ENCODE measurements at regions not wholly inside any gene's neighbourhood (a gene's known extent, or its start where the extent isn't known, plus 50 kb on each side); places are given as distances from the start of the nearest gene placed in this dataset.

DNA sequence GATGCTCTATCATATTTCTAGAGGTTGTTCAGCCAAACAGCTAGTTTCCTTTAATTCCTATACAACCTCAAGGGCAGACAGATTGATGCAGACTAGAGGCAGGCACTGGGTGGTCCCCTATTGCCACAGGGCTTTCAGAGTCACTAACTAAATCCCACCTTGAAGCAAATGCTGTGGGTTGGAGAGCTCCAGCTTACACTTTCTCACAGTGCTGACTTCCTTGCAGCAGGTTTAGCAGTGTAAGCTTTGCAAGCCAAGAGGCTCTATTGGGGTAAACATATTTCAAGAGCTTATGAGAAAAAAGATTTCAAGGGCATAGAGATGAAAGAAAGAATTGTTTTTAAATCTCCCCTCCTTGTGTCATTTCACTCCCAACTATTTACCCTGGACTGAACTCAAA lies 366.5 kb upstream of the CRIM1 start:
- Histone ChIP-seq H3K27ac (replicated peaks) (no peak overlapping the region), H3K36me3 (no peaks in the 10 kb centered on the region), H3K4me3 (no peak overlapping the region), H3K9me3 (replicated peaks) (peaks cover 10% of the 10 kb centered on the region), H3K27me3 (ENCODE audit: low read depth) (no peaks in the 10 kb centered on the region), H3K4me1 (no peaks in the 10 kb centered on the region)
- intact Hi-C loops (cut with micrococcal nuclease): no loop called here
- TF ChIP-seq, protein P1, sequence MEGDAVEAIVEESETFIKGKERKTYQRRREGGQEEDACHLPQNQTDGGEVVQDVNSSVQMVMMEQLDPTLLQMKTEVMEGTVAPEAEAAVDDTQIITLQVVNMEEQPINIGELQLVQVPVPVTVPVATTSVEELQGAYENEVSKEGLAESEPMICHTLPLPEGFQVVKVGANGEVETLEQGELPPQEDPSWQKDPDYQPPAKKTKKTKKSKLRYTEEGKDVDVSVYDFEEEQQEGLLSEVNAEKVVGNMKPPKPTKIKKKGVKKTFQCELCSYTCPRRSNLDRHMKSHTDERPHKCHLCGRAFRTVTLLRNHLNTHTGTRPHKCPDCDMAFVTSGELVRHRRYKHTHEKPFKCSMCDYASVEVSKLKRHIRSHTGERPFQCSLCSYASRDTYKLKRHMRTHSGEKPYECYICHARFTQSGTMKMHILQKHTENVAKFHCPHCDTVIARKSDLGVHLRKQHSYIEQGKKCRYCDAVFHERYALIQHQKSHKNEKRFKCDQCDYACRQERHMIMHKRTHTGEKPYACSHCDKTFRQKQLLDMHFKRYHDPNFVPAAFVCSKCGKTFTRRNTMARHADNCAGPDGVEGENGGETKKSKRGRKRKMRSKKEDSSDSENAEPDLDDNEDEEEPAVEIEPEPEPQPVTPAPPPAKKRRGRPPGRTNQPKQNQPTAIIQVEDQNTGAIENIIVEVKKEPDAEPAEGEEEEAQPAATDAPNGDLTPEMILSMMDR (IDR thresholded peaks at IDR 0.05; ENCODE audit: borderline replicate concordance): no peak
- DNase-seq: no peak

DNA sequence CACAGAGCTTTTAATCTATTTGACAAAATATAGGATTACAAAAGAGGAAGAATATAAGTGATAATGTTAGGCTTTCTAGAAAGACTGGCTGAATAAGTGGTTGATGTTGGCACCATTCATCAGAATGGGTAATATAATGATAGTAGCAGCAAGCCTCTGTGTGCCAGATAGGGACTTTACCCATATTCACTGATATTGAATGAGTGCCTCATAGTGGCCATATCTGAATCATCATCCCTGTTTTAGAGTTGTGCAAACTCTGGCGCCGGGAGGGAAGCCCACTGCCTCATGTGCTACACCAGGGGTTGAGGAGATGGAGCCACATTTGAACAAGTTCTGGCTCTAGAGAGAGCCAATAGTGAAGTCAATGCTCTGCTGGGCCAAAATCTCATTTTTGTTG lies 368.7 kb upstream of the CRIM1 start:
- no peaks in the 10 kb centered on the region for H3K27me3 ChIP-seq (ENCODE audit: low read depth)
- no peak overlapping the region for H3K4me3 ChIP-seq
- TF ChIP-seq, protein P1 (IDR thresholded peaks at IDR 0.05; ENCODE audit: borderline replicate concordance): no peak
- intact Hi-C loops (cut with micrococcal nuclease): no loop called here
- no peaks in the 10 kb centered on the region for H3K9me3 ChIP-seq (replicated peaks)
- H3K4me1 ChIP-seq: no peaks in the 10 kb centered on the region
- no peaks in the 10 kb centered on the region for H3K36me3 ChIP-seq
- DNase-seq: no peak
- H3K27ac ChIP-seq (replicated peaks): no peak overlapping the region

DNA sequence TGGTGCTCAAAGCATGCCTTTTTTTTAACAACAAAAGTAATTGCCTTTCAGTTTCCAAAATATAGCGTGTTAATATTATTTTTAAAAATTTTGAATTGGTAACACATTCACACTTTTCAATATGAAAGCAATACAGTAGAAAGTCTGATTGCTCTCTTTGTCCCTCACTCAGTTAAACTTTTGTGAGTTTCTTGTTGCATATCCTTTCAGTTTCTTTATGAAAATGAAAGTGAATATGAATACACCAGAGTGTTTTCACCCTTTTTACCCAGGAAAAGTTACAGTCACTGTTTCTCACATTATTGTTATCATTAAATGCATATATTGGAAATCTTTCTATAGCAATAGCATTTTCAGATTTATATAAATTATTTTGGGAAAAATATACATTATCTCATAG lies 377.4 kb upstream of the CRIM1 start:
- Histone ChIP-seq H3K36me3 (no peaks in the 10 kb centered on the region), H3K4me1 (no peaks in the 10 kb centered on the region), H3K27ac (replicated peaks) (no peak overlapping the region), H3K9me3 (replicated peaks) (no peaks in the 10 kb centered on the region), H3K4me3 (peak overlapping the region; percentile 3), H3K27me3 (ENCODE audit: low read depth) (no peaks in the 10 kb centered on the region)
- intact Hi-C loops (cut with micrococcal nuclease): no loop called here
- TF ChIP-seq, protein P1 (IDR thresholded peaks at IDR 0.05; ENCODE audit: borderline replicate concordance): no peak
- DNase-seq: no peak

DNA sequence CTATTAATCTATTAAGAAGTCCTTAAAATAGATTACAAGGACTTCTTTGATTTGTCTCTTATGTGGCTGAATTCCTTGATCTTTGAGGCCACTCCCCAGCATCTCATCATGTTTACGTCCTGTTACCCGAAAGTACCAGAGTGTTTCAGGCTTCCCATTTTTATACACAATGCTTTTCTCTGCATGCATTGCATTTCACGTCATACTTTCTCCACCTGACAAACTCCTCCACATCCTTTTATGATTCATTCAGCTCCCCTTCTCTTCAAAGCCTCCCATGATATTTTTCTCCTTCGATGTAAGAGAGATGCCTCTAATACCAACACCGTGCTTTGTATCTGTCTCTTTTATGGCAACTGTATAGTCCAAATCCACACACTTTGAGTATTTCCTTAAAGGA lies 379.0 kb upstream of the CRIM1 start:
- TF ChIP-seq, protein P1 (IDR thresholded peaks at IDR 0.05; ENCODE audit: borderline replicate concordance): no peak
- no peaks in the 10 kb centered on the region for H3K27me3 ChIP-seq (ENCODE audit: low read depth)
- H3K27ac ChIP-seq (replicated peaks): no peak overlapping the region
- H3K36me3 ChIP-seq: no peaks in the 10 kb centered on the region
- no peaks in the 10 kb centered on the region for H3K9me3 ChIP-seq (replicated peaks)
- no peaks in the 10 kb centered on the region for H3K4me1 ChIP-seq
- no peak overlapping the region for H3K4me3 ChIP-seq
- intact Hi-C loops (cut with micrococcal nuclease): no loop called here
- no peak for DNase-seq

DNA sequence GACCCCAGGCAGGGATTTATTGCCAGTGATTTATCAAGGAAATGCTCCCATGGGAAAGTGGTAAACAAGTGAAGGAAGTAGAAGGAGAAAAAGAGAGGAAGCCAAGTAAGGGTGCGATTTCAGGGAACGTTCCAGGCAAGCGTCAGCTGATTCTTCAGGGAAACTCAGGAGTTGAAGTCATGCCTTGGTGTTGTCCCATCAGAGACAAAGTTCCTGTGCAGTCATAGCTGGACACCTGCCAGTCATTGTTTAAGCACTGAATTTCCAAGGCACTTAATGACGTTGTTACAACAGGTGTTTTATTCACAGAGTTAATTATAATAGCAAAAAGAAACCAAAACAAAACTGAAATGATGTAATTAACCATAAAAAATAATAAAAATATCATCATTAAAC lies 381.8 kb upstream of the CRIM1 start:
- no peak overlapping the region for H3K4me3 ChIP-seq
- TF ChIP-seq, protein P1 (IDR thresholded peaks at IDR 0.05; ENCODE audit: borderline replicate concordance): no peak
- intact Hi-C loops (cut with micrococcal nuclease): no loop called here
- H3K36me3 ChIP-seq: no peaks in the 10 kb centered on the region
- no peaks in the 10 kb centered on the region for H3K9me3 ChIP-seq (replicated peaks)
- peak; percentile 14 for DNase-seq
- H3K27me3 ChIP-seq (ENCODE audit: low read depth): no peaks in the 10 kb centered on the region
- no peaks in the 10 kb centered on the region for H3K4me1 ChIP-seq
- peak overlapping the region; percentile 68 for H3K27ac ChIP-seq (replicated peaks)

All from left ventricle myocardium inferior (tissue), 1 donor.